GM12878 (cell line): ENCODE measurements at regions not wholly inside any gene's neighbourhood (a gene's known extent, or its start where the extent isn't known, plus 50 kb on each side); places are given as distances from the start of the nearest gene placed in this dataset.

Experiments
- CHD1 ChIP-seq: IDR thresholded peaks from 2 replicates; pipeline ENCODE4 v1.6.1; 2012; ENCODE audit warnings: low read depth, low read length, improper control_type of control experiment
- DPF2 ChIP-seq: fragments of 450-650 bp; IDR thresholded peaks from 2 replicates; pipeline ENCODE4 v1.6.1; 2017; ENCODE audit warnings: mild to moderate bottlenecking
- EP300 ChIP-seq, 2 experiments: fragments of 150-350 bp in 1 of 2; IDR thresholded peaks; 2 replicates each; pipeline ENCODE4 v1.6.1; 2011 to 2012; ENCODE audit warnings: low read depth in 2 of 2, low read length in 2 of 2, borderline replicate concordance in 1 of 2, improper control_type of control experiment in 1 of 2, inconsistent platforms in 1 of 2; ENCODE audit not compliant: control insufficient read depth in 1 of 2
- REST ChIP-seq: IDR thresholded peaks from 2 replicates; pipeline ENCODE4 v1.6.1; 2012; ENCODE audit warnings: mild to moderate bottlenecking, low read depth, low read length
- SMAD1 ChIP-seq: fragments of 450-650 bp; IDR thresholded peaks from 2 replicates; pipeline ENCODE4 v1.6.1; 2018; ENCODE audit warnings: mild to moderate bottlenecking, low read depth; ENCODE audit not compliant: partially characterized antibody
- SP1 ChIP-seq: IDR thresholded peaks from one replicate; pipeline ENCODE4 v1.6.1; 2011; ENCODE audit warnings: low read depth, low read length
- SPI1 ChIP-seq: IDR thresholded peaks from 2 replicates; pipeline ENCODE4 v1.6.1; 2011; ENCODE audit warnings: low read depth, mild to moderate bottlenecking, low read length, moderate library complexity, borderline replicate concordance; ENCODE audit not compliant: insufficient read depth
- TAF1 ChIP-seq: IDR thresholded peaks from 2 replicates; pipeline ENCODE4 v1.6.1; 2011; ENCODE audit warnings: mild to moderate bottlenecking, low read depth, low read length, borderline replicate concordance
- ZNF687 ChIP-seq: fragments of 450-650 bp; IDR thresholded peaks from 2 replicates; pipeline ENCODE4 v1.6.1; 2017; ENCODE audit warnings: mild to moderate bottlenecking, moderate library complexity
- TF ChIP-seq, protein P1 (sequence below), 3 experiments: IDR thresholded peaks in 2 of 3; conservative IDR thresholded peaks in 1 of 3; 2 replicates each; pipeline ENCODE4 v1.5.1; 2011; ENCODE audit warnings: low read depth in 3 of 3, low read length in 3 of 3, mild to moderate bottlenecking in 3 of 3, control low read depth in 2 of 3, moderate library complexity in 2 of 3, inconsistent platforms in 1 of 3, mixed read lengths in 1 of 3; ENCODE audit not compliant: control insufficient read depth in 2 of 3, insufficient read depth in 1 of 3; ENCODE audit errors: extremely low read depth in 1 of 3
- TF ChIP-seq, protein P2 (sequence below): IDR thresholded peaks from 2 replicates; pipeline ENCODE4 v1.6.1; 2012; ENCODE audit warnings: low read length, inconsistent platforms

DNA sequence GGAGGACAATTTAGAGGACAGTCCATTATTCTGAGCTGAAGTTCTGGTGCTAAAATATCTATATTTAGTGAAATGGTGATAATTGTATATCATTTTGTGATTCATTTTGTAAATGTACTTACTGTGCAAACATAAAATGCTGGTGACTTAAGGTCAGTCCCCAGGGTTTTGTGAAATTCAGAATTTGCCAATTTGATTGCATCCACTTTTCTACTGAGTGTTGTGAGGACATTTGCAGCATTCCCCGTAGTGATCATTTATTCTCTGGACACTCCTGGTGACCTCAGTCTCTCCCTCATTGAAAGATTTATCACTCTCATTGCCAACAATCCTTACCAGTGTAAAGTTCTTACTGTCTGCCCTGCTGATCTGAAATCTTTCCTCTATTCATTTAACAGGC, 98.2 kb downstream of the SOCS6 start:
- TF ChIP-seq, protein P1, sequence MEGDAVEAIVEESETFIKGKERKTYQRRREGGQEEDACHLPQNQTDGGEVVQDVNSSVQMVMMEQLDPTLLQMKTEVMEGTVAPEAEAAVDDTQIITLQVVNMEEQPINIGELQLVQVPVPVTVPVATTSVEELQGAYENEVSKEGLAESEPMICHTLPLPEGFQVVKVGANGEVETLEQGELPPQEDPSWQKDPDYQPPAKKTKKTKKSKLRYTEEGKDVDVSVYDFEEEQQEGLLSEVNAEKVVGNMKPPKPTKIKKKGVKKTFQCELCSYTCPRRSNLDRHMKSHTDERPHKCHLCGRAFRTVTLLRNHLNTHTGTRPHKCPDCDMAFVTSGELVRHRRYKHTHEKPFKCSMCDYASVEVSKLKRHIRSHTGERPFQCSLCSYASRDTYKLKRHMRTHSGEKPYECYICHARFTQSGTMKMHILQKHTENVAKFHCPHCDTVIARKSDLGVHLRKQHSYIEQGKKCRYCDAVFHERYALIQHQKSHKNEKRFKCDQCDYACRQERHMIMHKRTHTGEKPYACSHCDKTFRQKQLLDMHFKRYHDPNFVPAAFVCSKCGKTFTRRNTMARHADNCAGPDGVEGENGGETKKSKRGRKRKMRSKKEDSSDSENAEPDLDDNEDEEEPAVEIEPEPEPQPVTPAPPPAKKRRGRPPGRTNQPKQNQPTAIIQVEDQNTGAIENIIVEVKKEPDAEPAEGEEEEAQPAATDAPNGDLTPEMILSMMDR (IDR thresholded peaks at IDR 0.05 in 2 of 3, conservative IDR thresholded peaks at IDR 0.05 in 1 of 3; ENCODE audit: control insufficient read depth in 2 of 3, extremely low read depth in 1 of 3, insufficient read depth in 1 of 3, low read depth in 3 of 3, low read length in 3 of 3), result no peak
- no peak for TF ChIP-seq SP1
- TF ChIP-seq EP300 (IDR thresholded peaks at IDR 0.05; ENCODE audit: borderline replicate concordance in 1 of 2, control insufficient read depth in 1 of 2, low read depth in 2 of 2, low read length in 2 of 2), result no peak
- no peak for TF ChIP-seq TAF1
- TF ChIP-seq, protein P2, sequence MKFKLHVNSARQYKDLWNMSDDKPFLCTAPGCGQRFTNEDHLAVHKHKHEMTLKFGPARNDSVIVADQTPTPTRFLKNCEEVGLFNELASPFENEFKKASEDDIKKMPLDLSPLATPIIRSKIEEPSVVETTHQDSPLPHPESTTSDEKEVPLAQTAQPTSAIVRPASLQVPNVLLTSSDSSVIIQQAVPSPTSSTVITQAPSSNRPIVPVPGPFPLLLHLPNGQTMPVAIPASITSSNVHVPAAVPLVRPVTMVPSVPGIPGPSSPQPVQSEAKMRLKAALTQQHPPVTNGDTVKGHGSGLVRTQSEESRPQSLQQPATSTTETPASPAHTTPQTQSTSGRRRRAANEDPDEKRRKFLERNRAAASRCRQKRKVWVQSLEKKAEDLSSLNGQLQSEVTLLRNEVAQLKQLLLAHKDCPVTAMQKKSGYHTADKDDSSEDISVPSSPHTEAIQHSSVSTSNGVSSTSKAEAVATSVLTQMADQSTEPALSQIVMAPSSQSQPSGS, result no peak
- no peak for TF ChIP-seq REST
- no peak for TF ChIP-seq DPF2
- TF ChIP-seq CHD1, result no peak
- TF ChIP-seq ZNF687, result no peak
- TF ChIP-seq SPI1, result no peak
- no peak for TF ChIP-seq SMAD1
